ENCODE measurements at regions not wholly inside any gene's neighbourhood (a gene's known extent, or its start where the extent isn't known, plus 50 kb on each side); places are given as distances from the start of the nearest gene placed in this dataset.

- TF ChIP-seq CTCF (conservative IDR thresholded peaks at IDR 0.05) (no peak), ZFX (IDR thresholded peaks at IDR 0.05) (no peak)
Measured at GRCh38 chr6:132187816-132188215, 213.5 kb downstream of the MOXD1 start.
